Effector CD4-positive, alpha-beta T cell (primary cell): ENCODE measurements at regions not wholly inside any gene's neighbourhood (a gene's known extent, or its start where the extent isn't known, plus 50 kb on each side); places are given as distances from the start of the nearest gene placed in this dataset.

Experiments used
- DNase-seq: peaks from one replicate; pipeline ENCODE4 v3.0.0-alpha.2; 2020

DNA sequence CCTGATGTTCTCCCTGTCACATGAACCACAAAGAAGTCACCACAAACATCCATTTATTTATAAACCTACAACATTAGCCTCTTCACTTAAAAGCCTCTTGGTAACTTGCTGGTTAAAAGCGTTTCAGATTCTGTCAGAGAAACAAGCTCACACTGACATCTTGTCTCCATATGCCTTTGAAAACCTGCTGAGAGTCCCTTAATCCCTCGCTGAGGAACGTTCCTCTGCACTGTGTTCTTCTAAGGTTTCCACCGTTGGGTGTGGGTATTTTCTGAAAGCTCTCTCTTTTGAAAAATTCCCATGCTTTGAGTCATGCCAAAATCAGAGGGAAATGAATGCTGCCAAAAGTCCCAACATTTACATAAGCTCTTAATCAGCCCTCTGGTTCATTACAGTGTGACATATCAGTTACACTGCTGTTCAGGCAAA is 149.8 kb downstream of the CCDC34 start:
- no peak for DNase-seq

DNA sequence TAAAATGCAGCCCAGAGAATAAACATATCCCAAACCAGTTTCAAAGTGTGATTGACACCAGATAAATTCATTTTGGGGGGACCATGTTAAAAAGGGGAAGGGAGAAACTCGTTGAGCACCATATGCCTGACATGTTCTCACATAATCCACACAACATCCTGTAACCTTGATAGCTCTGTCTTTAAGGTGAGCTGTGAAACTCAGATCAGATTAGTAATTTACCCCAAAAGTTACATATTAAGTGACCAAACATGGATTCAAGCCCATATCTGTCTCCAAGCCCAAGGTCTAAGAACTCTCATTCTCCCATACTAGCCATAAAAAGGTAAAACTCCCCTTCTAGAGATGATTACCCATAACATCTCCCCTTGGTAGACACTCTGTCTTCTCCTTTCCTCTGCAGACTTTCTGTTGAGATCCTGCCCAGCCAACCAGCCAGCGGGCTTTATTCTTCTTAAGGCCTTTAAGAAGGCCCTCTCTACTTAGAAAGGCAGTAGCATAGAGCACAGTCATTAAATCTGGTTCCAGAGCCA is 150.7 kb downstream of the CCDC34 start:
- DNase-seq = no peak

DNA sequence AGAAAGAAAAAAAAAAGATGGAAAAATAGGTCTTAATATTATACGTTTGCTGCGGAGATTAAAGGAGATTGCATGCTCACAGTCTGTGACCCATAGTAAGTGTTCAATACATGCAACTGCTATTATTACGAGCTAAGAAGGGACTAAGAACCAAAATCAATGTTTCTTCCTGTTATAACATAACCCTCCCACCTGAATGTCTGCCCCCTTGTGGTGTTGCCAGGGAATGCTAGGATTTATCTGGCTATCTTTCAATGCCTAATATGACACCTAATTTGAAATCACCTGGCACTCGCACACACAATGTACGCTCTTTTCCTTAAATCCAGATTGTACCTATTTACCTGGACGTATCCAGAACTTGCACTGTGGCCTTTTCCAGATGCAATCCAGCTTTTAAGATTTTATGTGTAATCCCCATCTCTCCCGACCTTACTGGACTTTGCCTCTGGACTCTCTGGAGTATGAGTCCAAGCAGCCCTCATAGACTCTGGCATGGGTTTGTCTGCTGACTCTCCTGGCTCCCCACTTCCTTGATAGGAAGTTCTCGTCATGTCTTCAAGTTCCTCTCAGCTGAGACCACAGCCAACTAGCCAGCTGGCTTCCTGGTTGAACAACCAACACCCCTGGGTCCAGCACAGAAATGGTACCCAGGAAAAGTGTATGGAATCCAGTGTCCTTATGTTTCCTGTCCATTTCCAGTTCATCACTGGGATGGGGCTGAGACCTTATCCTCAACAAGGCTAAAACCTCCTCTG is 151.5 kb downstream of the CCDC34 start:
- no peak for DNase-seq

DNA sequence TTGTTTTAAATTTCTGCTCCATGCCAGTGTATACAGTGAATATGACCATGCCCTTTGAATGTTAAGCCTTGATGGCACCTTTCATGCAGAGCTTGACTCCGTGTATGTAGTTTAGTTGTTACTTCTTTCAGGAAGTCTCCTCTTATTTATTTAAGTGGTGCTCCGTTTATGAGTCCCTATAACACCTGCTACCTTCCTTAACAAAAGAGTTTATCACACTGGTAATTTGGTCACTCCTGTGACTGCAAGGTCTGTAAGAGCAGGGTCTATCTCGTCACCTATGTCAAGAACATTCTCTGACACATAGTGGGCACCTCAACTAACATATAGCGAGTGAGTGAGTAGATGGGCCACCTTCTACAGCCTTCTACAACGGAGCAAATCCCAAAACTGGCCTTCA is 152.5 kb downstream of the CCDC34 start:
- DNase-seq = no peak

DNA sequence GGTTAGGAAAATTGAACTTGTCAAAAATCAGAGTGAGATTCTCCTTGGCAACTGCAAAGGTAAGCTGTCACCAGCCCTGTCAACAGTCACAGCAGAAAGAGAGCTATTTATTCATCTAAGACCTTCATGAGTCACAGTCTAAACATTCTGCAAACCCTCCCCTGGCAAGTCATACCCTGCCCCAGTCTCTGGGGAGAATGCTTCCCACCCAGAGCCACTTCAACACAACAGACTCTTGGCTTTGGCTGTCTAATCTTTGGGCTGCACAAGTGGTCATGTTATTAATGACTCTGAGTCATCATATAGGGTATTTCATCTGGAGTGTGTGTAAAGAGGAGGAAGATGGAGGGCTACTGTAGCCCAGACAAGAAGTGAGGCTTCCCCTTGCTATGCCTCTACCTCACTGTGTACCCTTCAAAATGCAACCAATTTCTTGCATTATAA is 153.4 kb downstream of the CCDC34 start:
- no peak for DNase-seq

DNA sequence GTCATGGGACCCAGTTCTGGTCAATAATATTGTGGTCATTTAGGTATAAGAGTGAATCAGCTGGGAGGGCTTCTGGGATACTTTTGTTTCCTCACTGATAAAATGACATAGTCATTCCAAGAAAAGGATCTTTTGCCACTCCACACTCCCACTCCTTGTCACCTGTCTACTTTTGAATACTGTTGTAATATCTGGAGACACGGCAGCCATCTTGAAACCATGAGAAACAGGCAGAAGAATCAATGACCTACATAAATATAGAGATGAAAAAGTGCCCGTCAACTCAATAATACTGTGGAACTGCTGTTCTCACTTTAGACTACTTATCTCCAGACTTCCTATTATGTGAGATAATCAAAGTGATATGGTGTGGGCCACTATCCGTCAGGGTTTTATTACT is 154.2 kb downstream of the CCDC34 start:
- DNase-seq = no peak

DNA sequence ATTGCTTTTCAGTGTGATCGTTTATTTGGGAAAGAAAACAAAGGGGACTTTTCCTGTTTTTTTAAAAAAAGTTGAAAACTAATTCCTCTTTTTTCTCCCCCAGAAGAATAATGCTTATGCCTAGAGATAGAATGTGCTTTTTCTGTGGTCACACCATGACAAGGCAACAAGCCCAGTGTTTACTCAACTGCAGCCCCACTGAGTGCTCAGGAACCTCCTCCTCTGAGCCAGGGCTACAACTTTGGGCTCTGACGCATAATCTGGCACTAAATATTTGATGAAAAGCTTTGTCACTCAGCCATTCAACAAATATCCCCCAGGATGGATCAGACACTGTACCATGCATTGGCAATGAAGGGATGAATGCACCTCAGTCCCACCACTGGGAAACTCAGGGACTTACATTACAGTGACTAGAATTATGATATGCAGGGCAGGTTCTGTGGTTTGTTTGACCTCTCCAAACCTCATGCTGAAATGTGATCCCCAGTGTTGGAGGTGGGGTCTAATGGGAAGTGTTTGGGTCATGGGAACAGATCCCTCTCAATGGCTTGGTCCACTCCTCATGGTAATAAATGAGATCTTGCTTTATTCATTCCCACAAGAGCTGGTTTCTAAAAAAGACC is 155.9 kb downstream of the CCDC34 start:
- no peak for DNase-seq

DNA sequence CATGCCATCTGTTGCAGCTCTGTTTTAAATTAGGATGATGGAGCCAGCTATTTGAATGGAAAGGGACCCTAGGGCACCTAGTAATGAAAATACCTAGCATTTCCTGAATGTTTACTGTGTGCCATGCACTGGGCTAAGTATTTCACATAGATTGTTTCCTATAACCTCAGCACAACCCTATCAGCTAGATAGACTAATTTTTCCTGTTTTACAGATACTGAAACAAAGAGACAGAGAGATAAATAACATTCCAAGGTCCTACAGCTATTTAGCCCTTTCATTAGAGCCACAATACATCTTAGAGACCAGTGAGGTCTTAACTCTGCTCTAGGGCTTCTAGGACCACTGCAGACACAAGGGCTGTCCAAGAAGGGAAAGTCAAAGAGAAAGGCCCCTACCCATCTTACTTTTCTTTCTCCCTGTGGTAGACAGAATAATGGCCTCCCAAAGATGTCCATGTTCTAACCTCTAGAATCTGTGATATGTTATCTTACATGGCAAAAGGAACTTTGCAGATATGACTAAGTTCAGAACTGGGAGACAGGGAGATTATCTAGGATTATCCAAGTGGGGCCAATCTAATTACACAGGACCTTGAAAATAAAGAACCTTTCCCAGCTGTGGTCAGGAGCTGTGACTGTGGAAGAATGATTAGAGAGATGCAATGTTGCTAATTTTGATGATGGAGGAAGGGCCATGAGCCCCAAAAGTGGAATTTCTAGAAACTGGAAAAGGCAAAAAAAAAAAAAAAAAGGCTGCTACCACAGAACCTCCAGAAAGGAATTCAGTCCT is 157.0 kb downstream of the CCDC34 start:
- no peak for DNase-seq

DNA sequence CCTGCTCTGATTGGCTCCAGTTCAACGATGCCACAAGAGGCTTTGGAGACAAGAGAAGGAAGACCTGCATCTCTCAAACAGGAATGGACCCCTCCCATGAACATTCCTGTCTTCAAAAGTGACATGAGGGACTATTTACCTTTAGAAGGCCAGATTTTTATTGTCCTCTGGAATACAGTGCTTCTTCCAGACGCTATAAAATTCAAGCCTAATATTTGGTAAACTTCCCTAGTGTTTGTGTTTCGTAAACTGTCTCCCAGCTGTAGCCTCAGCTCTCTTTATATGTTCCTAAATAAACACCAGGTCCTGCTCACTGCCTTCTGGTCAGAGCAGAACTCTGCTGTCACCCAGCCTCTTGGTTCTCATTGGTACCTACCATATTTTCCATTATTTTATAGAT is 157.8 kb downstream of the CCDC34 start:
- DNase-seq = no peak

DNA sequence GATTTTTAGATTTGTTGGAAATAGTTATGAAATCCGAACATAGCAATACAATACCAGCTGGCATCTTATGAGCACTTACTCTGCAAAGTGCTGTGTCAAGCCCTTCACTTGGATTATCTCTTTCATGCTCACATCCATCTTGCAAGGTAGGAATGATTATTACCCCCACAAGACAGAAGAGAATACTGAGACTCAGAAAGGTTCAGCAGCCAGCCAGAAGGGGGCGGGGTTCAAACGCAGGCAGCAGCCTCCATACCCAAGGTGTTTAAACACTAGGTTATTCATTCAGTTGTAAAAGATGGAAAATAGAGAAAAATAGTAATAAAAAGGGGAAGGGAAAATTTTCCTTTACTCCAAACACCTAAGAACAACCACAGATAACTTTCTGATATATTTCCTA is 158.5 kb downstream of the CCDC34 start:
- no peak for DNase-seq

DNA sequence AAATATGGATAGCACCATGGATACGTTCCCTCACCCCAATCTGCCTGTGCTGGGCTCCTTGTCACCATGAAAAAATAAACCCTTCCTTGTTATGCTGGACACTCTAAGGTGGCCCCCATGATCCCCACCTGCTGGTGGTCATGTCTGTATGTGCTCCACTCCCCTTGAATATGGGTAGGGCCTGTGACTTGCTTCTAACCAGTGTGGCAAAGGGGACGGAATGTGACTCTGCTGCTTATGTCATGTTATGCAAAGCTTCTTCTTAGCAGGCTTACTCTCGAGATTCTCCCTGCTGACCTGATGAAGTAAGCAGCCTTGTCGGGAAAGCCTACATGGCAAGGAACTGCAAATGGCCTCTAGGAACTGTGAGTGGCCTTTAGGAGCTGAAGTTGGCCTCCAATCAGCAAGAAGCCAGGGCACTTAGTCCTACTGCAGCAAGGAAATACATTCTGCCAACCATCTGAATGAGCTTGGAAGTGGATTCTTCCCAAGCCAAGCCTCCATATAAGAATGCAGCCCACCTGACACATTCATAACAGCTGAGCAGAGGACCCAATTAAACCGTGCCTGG is 159.9 kb downstream of the CCDC34 start:
- no peak for DNase-seq

DNA sequence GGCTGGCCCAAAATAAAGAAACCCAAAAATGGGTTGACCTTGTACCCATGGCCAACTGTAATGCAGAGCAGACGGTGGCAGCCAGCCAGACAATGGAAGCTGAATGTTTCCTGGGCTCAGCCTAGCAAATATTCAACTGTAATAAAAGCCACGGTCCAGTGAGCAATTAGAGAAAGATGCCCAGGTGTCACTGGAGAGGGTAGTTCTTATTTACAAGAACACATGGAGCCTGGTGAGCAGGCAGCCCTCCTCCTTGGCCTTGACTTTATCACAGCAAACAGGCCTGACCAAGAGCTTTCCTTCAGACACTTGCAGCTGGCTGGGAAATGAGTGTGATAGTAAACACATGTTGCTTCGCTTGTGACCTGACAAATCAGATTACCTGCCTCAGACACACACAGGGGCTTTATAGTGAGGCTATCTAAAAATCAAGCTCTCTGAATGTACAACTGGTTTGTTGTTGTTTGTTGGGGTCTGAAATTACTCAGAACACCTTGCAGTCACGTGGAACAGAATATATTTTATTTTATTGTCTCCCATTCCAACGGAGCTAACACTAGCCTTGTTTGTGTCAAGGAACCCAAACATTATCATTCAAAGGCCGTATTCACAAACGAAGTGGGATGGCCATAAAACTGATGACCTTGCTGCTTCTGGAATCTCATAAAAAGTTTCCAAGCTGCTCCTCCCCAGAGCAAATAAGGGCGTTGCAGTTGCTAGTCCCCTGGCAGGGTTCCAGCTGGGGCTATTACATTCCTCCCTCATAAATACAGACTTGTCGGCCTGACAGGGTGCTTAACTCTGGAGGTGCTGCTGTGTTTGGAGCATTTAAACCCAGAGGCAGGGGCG is 161.1 kb downstream of the BBOX1 start:
- no peak for DNase-seq

DNA sequence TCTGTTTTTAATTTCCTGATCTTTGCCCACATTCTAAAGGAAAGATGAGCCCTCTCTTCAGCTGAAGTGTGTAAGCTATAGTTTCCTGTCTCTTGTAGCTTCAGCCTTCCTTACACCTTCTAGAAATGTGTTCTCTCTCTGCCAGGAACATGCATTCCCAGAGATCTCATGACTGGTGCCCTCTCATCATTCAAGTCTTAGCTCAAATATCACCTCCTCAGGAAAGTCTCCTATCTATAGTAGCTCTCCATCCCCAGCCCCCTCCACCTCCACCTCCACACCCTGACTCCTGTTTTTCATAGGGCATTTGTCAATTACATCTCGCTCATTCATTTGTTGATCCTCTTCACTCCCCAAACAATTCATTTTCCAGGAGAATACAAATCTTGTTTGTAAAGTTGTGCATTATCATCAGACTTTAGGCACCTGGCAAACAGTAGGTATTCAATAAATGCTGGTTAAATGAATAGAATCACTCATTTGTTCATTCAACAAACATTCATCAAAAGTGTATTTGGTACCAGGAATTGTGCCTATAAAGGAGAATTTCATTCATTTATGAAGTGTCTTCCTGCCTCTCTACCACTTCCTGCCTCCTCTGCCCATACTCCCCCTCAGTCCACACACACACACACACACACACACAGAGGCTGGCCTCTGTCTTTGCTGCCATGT is 160.3 kb downstream of the BBOX1 start:
- DNase-seq = no peak

DNA sequence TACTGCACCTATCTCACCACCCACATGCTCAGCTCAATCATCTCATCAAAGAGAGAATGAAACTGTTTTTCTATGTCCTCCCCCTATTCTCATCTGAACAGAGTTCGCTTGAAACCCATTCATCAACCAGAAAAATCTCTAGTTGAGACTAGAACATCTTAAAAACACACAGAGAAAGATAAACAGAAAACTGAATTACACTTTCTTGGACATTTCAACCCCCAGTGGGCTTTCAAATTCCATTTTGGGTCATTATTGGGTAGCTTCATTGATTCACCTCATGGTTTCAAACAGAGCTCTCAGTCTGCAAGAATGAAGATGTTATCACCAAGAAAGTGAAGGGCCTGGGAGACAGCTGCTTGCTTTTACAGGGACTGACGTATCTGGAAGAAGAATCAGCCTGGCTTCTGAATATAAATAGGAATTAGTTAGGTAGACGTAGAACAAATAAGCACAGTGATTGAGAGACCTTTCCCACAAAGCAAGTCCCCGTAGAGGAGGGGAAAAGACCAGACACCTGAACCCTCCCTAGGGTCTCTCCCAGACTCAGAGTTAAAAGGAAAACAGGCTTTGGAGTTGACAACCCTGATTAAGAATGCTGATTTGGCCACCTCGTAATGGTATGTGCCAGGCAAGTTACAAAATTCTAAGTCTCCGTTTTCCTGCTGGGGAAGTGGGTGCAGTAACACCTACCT is 155.7 kb downstream of the BBOX1 start:
- DNase-seq = no peak

DNA sequence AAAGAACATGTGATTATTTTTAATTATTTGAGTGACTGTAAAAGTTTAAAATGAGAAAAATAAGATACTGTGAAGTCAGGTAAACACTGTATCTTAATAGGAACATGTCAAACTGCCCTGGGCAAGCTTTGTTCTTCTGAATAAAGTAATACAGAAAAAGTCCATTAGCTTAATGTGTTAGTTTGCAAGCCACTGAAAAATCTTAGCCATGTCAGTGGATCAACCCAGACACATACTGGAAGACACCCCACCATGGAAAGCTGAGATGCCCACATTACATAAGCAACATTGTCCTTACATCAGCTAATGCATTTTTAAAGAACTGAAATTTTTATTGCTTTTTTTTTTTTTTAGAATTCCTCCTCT is 155.2 kb downstream of the BBOX1 start:
- DNase-seq = no peak

DNA sequence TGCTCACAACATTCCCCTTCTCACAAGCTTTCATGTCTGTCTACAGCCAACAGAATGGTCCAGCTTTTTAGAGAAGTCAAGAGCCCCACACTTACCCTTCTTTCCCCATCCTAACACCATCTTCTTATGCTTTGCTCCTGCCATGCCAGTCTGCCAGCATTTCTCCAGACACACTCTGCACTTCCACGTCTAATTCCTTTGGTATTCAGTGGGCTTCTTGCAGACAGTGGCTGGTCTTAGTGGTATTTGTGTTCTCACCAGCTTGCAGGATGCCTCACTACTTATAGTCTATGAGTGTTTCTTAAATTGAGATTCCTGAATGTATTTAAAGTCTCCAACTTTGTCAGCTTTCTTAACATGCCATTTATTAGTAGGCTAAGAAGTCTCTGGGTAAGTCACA is 154.4 kb downstream of the BBOX1 start:
- no peak for DNase-seq

DNA sequence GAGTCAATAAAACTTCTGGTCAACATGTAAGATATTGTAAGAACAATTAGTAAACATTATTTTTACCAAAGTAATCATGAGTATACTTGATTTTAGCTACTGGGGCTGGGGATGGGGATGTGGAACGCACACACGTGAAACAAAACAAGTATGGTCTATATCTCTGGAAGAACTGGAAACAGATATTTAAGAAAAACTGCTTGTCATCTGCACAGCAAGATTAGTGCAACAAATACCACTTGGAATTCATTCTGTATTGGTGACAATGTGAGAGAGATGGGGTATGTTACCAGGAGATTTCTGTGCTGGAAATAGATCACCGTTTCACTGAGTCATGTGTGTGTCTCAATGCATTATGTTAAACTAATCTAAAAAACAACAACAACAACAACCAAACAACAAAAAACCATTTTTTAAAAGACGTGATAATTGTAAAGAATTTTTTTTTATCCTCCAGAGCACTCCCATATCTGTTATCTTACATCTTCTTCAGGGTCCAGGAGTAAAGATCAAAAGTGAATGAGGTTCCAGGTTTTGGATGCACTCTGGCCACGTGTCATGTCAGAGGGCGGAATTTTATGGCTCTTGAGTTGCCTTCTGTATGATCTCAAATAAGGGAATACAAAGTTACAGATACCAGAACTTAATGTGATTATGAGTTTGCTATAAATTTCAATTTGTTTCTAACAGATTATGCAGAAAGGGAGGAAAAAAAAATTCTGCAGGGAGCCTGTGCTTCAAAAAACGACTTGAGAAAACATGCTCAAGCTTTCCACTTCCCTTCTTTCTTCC is 153.0 kb downstream of the BBOX1 start:
- no peak for DNase-seq

DNA sequence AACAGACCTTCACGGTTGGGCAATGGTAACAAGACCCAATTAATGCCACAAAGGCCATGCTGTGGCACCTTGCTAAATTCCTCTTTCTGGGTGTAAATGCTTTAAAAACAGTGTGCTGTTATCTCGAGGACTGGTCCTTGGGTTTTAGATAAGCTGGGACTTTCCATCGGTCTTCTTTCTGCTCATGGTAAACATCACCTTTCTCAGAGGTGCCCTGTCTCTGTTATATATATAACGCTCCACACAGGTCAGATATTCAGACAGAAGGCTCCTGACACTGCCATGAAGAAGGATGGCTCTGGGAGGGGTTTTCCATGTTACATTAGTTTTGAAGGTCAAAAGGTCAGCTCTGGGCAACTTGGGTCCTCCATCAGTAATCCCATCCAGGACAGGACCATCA is 151.6 kb downstream of the BBOX1 start:
- DNase-seq = no peak

DNA sequence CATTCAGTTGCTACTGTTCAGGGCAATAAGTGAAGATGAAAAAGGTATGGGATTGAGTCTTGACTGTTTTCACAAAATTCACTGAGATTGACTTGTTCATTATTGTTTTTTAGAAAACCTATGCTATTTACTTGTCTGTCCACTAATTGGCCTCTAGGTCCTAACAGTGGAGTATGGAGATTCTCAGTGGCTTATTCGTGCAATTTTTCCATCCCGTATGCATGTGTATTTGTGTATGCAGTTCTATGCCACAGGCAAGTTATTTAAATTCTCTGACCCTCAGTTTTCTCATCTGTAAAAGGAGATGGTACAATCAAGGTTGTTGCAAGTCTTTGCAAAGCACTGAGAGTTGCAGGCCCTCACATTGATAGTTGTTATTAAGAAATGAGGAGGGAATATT is 151.0 kb downstream of the BBOX1 start:
- no peak for DNase-seq

DNA sequence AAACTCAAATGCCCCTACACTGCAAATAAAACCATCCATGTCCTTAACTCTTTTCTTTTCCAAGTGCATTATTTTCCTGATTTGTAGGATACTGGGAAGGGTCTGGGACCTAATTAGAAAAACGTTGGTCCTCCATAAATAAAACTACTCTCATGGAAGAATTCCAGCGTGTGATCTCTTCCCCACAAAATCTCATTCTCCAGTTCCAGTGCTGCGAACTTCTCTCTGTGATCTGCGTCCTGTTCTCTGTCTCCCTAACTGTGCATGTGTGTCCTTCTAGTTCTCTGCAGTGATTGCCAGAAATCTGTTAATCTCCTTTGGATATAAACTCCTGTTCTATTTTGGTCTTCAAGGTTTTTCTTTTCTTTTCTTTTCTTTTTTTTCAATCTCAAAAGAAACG is 148.1 kb downstream of the BBOX1 start:
- DNase-seq = no peak
